ENCODE measurements at regions not wholly inside any gene's neighbourhood (a gene's known extent, or its start where the extent isn't known, plus 50 kb on each side); places are given as distances from the start of the nearest gene placed in this dataset.

DNA sequence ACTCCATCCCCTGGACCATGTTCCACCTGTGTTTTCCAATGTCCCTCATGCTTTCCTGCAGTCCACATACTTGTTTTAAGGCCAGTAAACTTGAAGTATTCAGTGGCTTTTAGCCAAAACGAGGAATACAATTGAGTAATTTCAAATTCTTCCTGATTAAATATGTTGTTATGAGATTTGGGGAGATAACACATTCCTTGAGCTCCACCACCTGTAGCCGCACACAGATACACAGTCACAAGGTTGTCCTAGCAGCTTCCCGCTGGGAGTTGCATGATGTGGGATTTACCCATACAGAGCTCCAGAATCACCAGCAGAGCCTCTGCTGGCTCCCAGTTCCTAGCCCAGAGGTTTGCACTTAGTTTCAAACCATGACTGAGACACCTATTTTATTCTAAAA lies 53.6 kb upstream of the FRY start:
- H3K36me3 Mint-ChIP-seq (ENCODE audit: low read depth), result no peaks in the 10 kb centered on the region
- H3K9me3 Mint-ChIP-seq, result no peaks in the 10 kb centered on the region
- no peak overlapping the region for H3K4me3 Mint-ChIP-seq
- CTCF ChIA-PET, result no interaction called here
- H3K4me1 Mint-ChIP-seq (ENCODE audit: low read depth), result no peaks in the 10 kb centered on the region
- no peak for DNase-seq
- intact Hi-C loops (cut with micrococcal nuclease), result no loop called here
- H3K27me3 Mint-ChIP-seq (ENCODE audit: low read depth), result peaks cover 3% of the 10 kb centered on the region
- H3K27ac Mint-ChIP-seq, result no peak overlapping the region

DNA sequence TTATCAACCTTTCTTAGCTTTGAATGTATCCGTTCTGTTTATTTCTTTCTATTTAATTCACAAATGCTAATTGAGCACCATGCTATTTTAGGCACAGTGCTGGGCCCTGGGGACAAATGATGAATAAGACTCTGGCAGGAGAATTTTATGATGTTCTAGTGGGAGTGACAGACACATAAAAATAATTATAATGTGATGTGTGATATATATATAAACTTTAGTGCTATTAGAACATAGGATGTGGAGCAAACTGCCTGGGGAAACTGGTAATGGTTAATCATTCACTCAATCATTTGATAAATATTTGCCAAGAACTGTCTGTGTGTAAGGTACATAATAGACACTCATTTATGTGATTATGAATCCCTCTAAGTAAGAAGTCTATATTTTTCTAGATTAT lies 50.7 kb upstream of the FRY start:
- intact Hi-C loops (cut with micrococcal nuclease), result no loop called here
- H3K4me3 Mint-ChIP-seq, result no peak overlapping the region
- H3K36me3 Mint-ChIP-seq (ENCODE audit: low read depth), result no peaks in the 10 kb centered on the region
- no peaks in the 10 kb centered on the region for H3K4me1 Mint-ChIP-seq (ENCODE audit: low read depth)
- H3K27me3 Mint-ChIP-seq (ENCODE audit: low read depth), result peaks cover 3% of the 10 kb centered on the region
- DNase-seq, result no peak
- CTCF ChIA-PET, result no interaction called here
- H3K9me3 Mint-ChIP-seq, result no peaks in the 10 kb centered on the region
- H3K27ac Mint-ChIP-seq, result no peak overlapping the region

All from activated naive CD4-positive, alpha-beta T cell treated with anti-CD3 and anti-CD28 coated beads for 36 hours (primary cell).